GM10248 (cell line): ENCODE measurements at regions not wholly inside any gene's neighbourhood (a gene's known extent, or its start where the extent isn't known, plus 50 kb on each side); places are given as distances from the start of the nearest gene placed in this dataset.

Experiments used
- CTCF ChIA-PET: fragments of 300-600 bp; sonication (Branson Sonifier 250); formaldehyde crosslinking; extraction: SDS; loops from one replicate; lab custom pipeline; 2021; ENCODE audit warnings: antibody characterized with exemption; lab: Yijun Ruan, JAX
- POLR2A ChIA-PET: fragments of 350-650 bp; sonication (Branson Sonifier 250); formaldehyde crosslinking; extraction: SDS; loops from one replicate; lab custom pipeline; 2020; ENCODE audit warnings: antibody characterized with exemption; lab: Yijun Ruan, JAX
- DNase-seq: peaks from one replicate; pipeline ENCODE4 v3.0.0; 2012; ENCODE audit errors: extremely low spot score
- CTCF ChIP-seq: IDR thresholded peaks from 2 replicates; pipeline ENCODE4 v1.5.1; 2012; ENCODE audit warnings: mild to moderate bottlenecking, low read depth; ENCODE audit errors: extremely low read depth, missing control alignments, control extremely low read depth

- ChIA-PET POLR2A (no interaction called here), CTCF (no interaction called here)
- no peak for DNase-seq
- no peak for TF ChIP-seq CTCF
These were observed 464.6 kb upstream of the SPHKAP start for GRCh38 chr2:228646061-228646460.

- CTCF ChIA-PET: no interaction called here
- DNase-seq: no peak
- POLR2A ChIA-PET: no interaction called here
- TF ChIP-seq CTCF: no peak
These were observed 462.7 kb upstream of the SPHKAP start for GRCh38 chr2:228644199-228644598.

- no peak for TF ChIP-seq CTCF
- DNase-seq: no peak
- POLR2A ChIA-PET: no interaction called here
- CTCF ChIA-PET: no interaction called here
These were observed 461.4 kb upstream of the SPHKAP start for GRCh38 chr2:228642861-228643260.

- no peak for DNase-seq
- TF ChIP-seq CTCF: no peak
- ChIA-PET POLR2A (no interaction called here), CTCF (interaction anchor here (1.7 kb wide), 1 partner anchor 16 kb away, joined by 4 read pairs; no protein-coding TSS in a partner anchor)
These were observed 449.3 kb upstream of the SPHKAP start for GRCh38 chr2:228630786-228631185.

- TF ChIP-seq CTCF: no peak
- DNase-seq: no peak
- ChIA-PET CTCF (interaction anchor here (1.7 kb wide), 1 partner anchor 18 kb away, joined by 4 read pairs; no protein-coding TSS in a partner anchor), POLR2A (no interaction called here)
These were observed 447.8 kb upstream of the SPHKAP start for GRCh38 chr2:228629251-228629650.

GRCh38 chr2:228628682-228629081 is 447.2 kb upstream of the SPHKAP start:
- ChIA-PET CTCF (no interaction called here), POLR2A (no interaction called here)
- no peak for DNase-seq
- TF ChIP-seq CTCF: no peak

- TF ChIP-seq CTCF: no peak
- no peak for DNase-seq
- ChIA-PET POLR2A (no interaction called here), CTCF (no interaction called here)
These were observed 446.0 kb upstream of the SPHKAP start for GRCh38 chr2:228627510-228627909.
